ENCODE measurements at regions not wholly inside any gene's neighbourhood (a gene's known extent, or its start where the extent isn't known, plus 50 kb on each side); places are given as distances from the start of the nearest gene placed in this dataset.

GRCh38 chr2:236754271-236754944 lies 184.8 kb downstream of the ACKR3 start:
- DNase-seq (ENCODE audit: extremely low read depth, low read depth), result no peak
- TF ChIP-seq CTCF (IDR thresholded peaks at IDR 0.05; ENCODE audit: low read depth, low read length), result no peak

- no peak for TF ChIP-seq CTCF (IDR thresholded peaks at IDR 0.05; ENCODE audit: low read depth, low read length)
- DNase-seq (ENCODE audit: extremely low read depth, low read depth), result no peak
Measured at GRCh38 chr2:236755278-236755840, 185.7 kb downstream of the ACKR3 start.

- no peak for TF ChIP-seq CTCF (IDR thresholded peaks at IDR 0.05; ENCODE audit: low read depth, low read length)
- no peak for DNase-seq (ENCODE audit: extremely low read depth, low read depth)
Measured at GRCh38 chr2:236758406-236758805, 188.8 kb downstream of the ACKR3 start.

GRCh38 chr2:236760246-236760645 lies 190.6 kb downstream of the ACKR3 start:
- no peak for DNase-seq (ENCODE audit: extremely low read depth, low read depth)
- TF ChIP-seq CTCF (IDR thresholded peaks at IDR 0.05; ENCODE audit: low read depth, low read length), result no peak

GRCh38 chr2:236761358-236761757 lies 191.7 kb downstream of the ACKR3 start:
- no peak for DNase-seq (ENCODE audit: extremely low read depth, low read depth)
- TF ChIP-seq CTCF (IDR thresholded peaks at IDR 0.05; ENCODE audit: low read depth, low read length), result no peak

- DNase-seq (ENCODE audit: extremely low read depth, low read depth), result no peak
Measured at GRCh38 chr2:236762628-236763027, 193.0 kb downstream of the ACKR3 start.

More at GRCh38 chr2:236762628-236763027, 193.0 kb downstream of the ACKR3 start:
- no peak for TF ChIP-seq CTCF (IDR thresholded peaks at IDR 0.05; ENCODE audit: low read depth, low read length)

Data from AG09319 (cell line).